ENCODE measurements at regions not wholly inside any gene's neighbourhood (a gene's known extent, or its start where the extent isn't known, plus 50 kb on each side); places are given as distances from the start of the nearest gene placed in this dataset.
"Not testable (repeated sequence)": the region's sequence is repeated elsewhere in the genome, so short reads cannot be mapped to it uniquely, and the experiment has no call there.

DNA sequence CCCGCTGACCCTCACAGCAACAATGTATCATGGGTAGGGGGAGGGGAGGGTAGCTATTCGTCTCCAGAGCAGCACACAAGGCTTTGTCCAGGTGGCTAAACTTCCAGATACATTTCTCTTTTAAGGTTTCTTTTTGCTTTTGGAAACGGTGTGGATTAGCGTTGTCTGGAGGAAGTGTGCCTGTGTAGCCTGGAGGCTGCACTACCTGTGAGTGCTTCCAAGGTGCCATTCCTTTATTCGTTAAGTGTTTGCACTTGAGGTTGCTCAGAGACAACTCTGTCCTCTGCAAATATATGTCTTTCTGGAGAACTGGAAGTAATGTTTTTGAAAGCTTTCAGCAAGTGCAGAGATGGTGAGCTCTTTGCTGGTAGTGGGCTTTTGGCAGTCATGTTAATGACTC lies 53.1 kb downstream of the HSFY1 start:
- TF ChIP-seq, protein P1, sequence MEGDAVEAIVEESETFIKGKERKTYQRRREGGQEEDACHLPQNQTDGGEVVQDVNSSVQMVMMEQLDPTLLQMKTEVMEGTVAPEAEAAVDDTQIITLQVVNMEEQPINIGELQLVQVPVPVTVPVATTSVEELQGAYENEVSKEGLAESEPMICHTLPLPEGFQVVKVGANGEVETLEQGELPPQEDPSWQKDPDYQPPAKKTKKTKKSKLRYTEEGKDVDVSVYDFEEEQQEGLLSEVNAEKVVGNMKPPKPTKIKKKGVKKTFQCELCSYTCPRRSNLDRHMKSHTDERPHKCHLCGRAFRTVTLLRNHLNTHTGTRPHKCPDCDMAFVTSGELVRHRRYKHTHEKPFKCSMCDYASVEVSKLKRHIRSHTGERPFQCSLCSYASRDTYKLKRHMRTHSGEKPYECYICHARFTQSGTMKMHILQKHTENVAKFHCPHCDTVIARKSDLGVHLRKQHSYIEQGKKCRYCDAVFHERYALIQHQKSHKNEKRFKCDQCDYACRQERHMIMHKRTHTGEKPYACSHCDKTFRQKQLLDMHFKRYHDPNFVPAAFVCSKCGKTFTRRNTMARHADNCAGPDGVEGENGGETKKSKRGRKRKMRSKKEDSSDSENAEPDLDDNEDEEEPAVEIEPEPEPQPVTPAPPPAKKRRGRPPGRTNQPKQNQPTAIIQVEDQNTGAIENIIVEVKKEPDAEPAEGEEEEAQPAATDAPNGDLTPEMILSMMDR (IDR thresholded peaks at IDR 0.05): not testable (repeated sequence)
- TF ChIP-seq POLR2A (IDR thresholded peaks at IDR 0.05): not testable (repeated sequence)

Measured in adrenal gland (tissue), 5 donors.